IPS-NIHi7 (cell line): ENCODE measurements at regions not wholly inside any gene's neighbourhood (a gene's known extent, or its start where the extent isn't known, plus 50 kb on each side); places are given as distances from the start of the nearest gene placed in this dataset.

Experiments used
- DNase-seq: peaks from one replicate; pipeline ENCODE4 v3.0.0; 2012; ENCODE audit warnings: mixed read lengths; ENCODE audit errors: extremely low spot score

GRCh38 chr1:115492019-115492595 is 149.7 kb upstream of the VANGL1 start:
- no peak for DNase-seq

GRCh38 chr1:115491298-115492018 is 150.3 kb upstream of the VANGL1 start:
- DNase-seq, result no peak

GRCh38 chr1:115479055-115479482 is 141.0 kb upstream of the NGF start:
- DNase-seq, result no peak

- no peak for DNase-seq
Measured at GRCh38 chr1:115477071-115477470, 139.0 kb upstream of the NGF start.

- peak; percentile 29 for DNase-seq
Measured at GRCh38 chr1:115476616-115477015, 138.6 kb upstream of the NGF start.

- no peak for DNase-seq
Measured at GRCh38 chr1:115475901-115476300, 137.9 kb upstream of the NGF start.

- DNase-seq, result no peak
Measured at GRCh38 chr1:115475252-115475651, 137.2 kb upstream of the NGF start.

GRCh38 chr1:115473986-115474565 is 136.0 kb upstream of the NGF start:
- no peak for DNase-seq

GRCh38 chr1:115469703-115470476 is 131.8 kb upstream of the NGF start:
- DNase-seq, result peak; percentile 92

GRCh38 chr1:115467790-115468189 is 129.7 kb upstream of the NGF start:
- DNase-seq, result no peak

- DNase-seq, result no peak
Measured at GRCh38 chr1:115467196-115467595, 129.1 kb upstream of the NGF start.

- peak; percentile 66 for DNase-seq
Measured at GRCh38 chr1:115466433-115466832, 128.4 kb upstream of the NGF start.

- no peak for DNase-seq
Measured at GRCh38 chr1:115465802-115466363, 127.8 kb upstream of the NGF start.

GRCh38 chr1:115463347-115463746 is 125.3 kb upstream of the NGF start:
- no peak for DNase-seq

GRCh38 chr1:115462566-115463076 is 124.6 kb upstream of the NGF start:
- DNase-seq, result no peak

GRCh38 chr1:115461526-115461925 is 123.5 kb upstream of the NGF start:
- no peak for DNase-seq

GRCh38 chr1:115459161-115459560 is 121.1 kb upstream of the NGF start:
- DNase-seq, result no peak

- DNase-seq, result no peak
Measured at GRCh38 chr1:115458426-115459114, 120.5 kb upstream of the NGF start.

GRCh38 chr1:115457289-115457688 is 119.2 kb upstream of the NGF start:
- DNase-seq, result no peak

- no peak for DNase-seq
Measured at GRCh38 chr1:115456441-115456961, 118.5 kb upstream of the NGF start.
